ENCODE measurements at regions not wholly inside any gene's neighbourhood (a gene's known extent, or its start where the extent isn't known, plus 50 kb on each side); places are given as distances from the start of the nearest gene placed in this dataset.

GRCh38 chr1:184255560-184255959, 131.3 kb upstream of the C1orf21 start:
- no peak for TF ChIP-seq CTCF (IDR thresholded peaks at IDR 0.05)
- no peak for TF ChIP-seq POLR2A (IDR thresholded peaks at IDR 0.05)

GRCh38 chr1:184257873-184258272, 129.0 kb upstream of the C1orf21 start:
- 67 to 80% (median 76%) methylated on average over 5 of the region's 5 CpGs for WGBS, 4 donors
- H3K27ac ChIP-seq: no peak overlapping the region
- TF ChIP-seq POLR2A (IDR thresholded peaks at IDR 0.05) (no peak), CTCF (IDR thresholded peaks at IDR 0.05) (no peak)
- no peak overlapping the region for H3K4me3 ChIP-seq
- H3K27me3 ChIP-seq: no peaks in the 10 kb centered on the region
- no peaks in the 10 kb centered on the region for H3K36me3 ChIP-seq (replicated peaks in 1 of 2)
- no peak for DNase-seq
- peaks cover 0 to 6% of the 10 kb centered on the region in 2 donors for H3K4me1 ChIP-seq (replicated peaks in 1 of 2)
- intact Hi-C loops (cut with DNase I): no loop called here
- no peaks in the 10 kb centered on the region for H3K9me3 ChIP-seq (replicated peaks in 1 of 3)

More at GRCh38 chr1:184255560-184255959, 131.3 kb upstream of the C1orf21 start:
- no peaks in the 10 kb centered on the region for H3K9me3 ChIP-seq (replicated peaks in 1 of 3)
- H3K4me3 ChIP-seq: no peak overlapping the region
- intact Hi-C loops (cut with DNase I): no loop called here
- H3K36me3 ChIP-seq (replicated peaks in 1 of 2): no peaks in the 10 kb centered on the region
- no peaks in the 10 kb centered on the region for H3K27me3 ChIP-seq
- DNase-seq: peak in 5 of 7 donors; percentile 14 to 41 (median 22)
- peaks cover 0 to 6% of the 10 kb centered on the region in 2 donors for H3K4me1 ChIP-seq (replicated peaks in 1 of 2)
- no peak overlapping the region for H3K27ac ChIP-seq

- H3K4me1 ChIP-seq (replicated peaks in 1 of 2): peaks cover 0 to 6% of the 10 kb centered on the region in 2 donors
- intact Hi-C loops (cut with DNase I): no loop called here
- WGBS, 4 donors: 76 to 88% (median 81%) methylated on average over 3 of the region's 3 CpGs
- no peaks in the 10 kb centered on the region for H3K27me3 ChIP-seq
- no peak for DNase-seq
- H3K9me3 ChIP-seq (replicated peaks in 1 of 3): no peaks in the 10 kb centered on the region
- H3K27ac ChIP-seq: no peak overlapping the region
- no peaks in the 10 kb centered on the region for H3K36me3 ChIP-seq (replicated peaks in 1 of 2)
- H3K4me3 ChIP-seq: no peak overlapping the region
- TF ChIP-seq CTCF (IDR thresholded peaks at IDR 0.05): no peak
- TF ChIP-seq POLR2A (IDR thresholded peaks at IDR 0.05): no peak
These were observed 128.3 kb upstream of the C1orf21 start for GRCh38 chr1:184258525-184258924.

GRCh38 chr1:184260382-184260781, 126.4 kb upstream of the C1orf21 start:
- H3K27ac ChIP-seq: no peak overlapping the region
- 64 to 91% (median 73%) methylated on average over 1 of the region's 1 CpG for WGBS, 4 donors
- H3K27me3 ChIP-seq: no peaks in the 10 kb centered on the region
- H3K9me3 ChIP-seq (replicated peaks in 1 of 3): no peaks in the 10 kb centered on the region
- TF ChIP-seq POLR2A (IDR thresholded peaks at IDR 0.05) (no peak), CTCF (IDR thresholded peaks at IDR 0.05) (no peak)
- H3K36me3 ChIP-seq (replicated peaks in 1 of 2): no peaks in the 10 kb centered on the region
- no peak overlapping the region for H3K4me3 ChIP-seq
- intact Hi-C loops (cut with DNase I): no loop called here
- peaks cover 0 to 6% of the 10 kb centered on the region in 2 donors for H3K4me1 ChIP-seq (replicated peaks in 1 of 2)
- DNase-seq: no peak
